ENCODE measurements at regions not wholly inside any gene's neighbourhood (a gene's known extent, or its start where the extent isn't known, plus 50 kb on each side); places are given as distances from the start of the nearest gene placed in this dataset.
"Not testable (repeated sequence)": the region's sequence is repeated elsewhere in the genome, so short reads cannot be mapped to it uniquely, and the experiment has no call there.

DNA sequence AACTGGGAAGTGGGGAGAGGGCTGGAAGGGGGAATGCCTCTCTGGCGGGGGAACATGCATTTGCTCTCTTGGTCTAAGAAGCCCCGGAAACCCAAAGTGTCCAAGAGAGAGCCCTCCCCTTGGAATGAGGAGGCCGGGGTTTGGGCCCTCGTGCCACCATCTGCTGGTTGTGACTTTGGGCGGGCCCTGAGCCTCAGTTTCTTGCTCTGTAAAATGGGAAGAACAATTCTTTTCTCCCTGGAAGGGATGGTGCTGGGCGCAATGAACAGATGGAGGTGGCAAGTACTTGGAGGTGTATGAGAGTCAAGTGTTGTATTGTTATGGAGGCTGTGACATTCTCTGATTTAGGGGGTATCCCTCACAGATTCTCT, 69.9 kb upstream of the TARDBP start:
- no peak for DNase-seq

DNA sequence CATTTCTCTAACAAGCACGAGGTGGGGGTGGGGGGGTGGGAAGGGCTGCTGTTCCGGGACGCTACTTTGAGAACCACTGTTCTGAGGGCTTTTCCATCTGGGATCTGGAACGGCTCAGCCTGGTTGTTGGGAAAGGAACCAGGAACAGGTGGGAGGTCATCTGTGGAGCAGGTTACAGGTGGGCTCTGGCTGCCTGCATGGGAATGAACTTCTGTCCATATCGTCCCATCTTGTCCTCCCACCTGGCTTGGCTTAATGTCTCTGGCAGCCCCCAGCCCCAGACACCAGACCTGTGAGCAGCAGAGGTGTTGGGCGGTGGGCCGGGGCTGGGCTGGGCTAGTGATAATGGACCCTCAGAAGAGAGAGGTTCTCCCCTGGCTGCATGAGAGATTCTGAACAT, 69.4 kb upstream of the TARDBP start:
- no peak for DNase-seq

DNA sequence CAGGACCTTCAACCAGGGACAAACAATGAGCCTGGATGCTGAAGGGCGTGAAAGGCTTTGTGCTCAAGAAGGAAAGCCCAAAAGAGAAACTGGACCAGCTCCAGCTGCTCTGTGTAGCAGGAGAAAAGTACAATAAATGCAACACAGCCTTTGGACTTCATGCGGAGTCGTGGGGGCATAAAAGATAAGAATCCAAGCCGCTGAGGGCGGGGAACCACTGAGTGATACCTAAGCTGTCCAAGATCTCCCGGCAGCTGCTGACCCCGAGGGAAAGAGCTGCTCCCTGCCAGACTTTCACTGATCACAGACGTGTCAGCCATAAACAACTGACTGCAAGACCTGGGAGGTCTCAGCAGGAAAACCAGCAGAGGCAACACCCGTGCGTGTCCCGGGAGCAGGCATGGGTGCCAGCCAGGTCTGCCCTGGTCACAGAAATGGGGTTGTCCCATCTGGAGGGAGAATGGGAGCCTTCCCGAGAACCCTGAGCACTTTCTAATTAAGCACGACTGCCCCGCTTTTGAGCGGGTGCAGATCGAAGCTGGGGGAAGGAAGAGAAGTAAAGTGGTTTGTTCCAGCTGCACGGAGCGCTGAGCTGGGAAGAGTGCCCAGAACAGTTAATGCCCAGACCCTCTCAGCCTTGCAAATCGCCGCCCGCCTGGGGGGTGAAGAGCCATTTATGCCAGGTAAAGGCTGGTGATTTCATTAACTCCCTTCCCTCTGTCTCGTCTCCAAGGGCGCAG, 68.3 kb upstream of the TARDBP start:
- DNase-seq: no peak

DNA sequence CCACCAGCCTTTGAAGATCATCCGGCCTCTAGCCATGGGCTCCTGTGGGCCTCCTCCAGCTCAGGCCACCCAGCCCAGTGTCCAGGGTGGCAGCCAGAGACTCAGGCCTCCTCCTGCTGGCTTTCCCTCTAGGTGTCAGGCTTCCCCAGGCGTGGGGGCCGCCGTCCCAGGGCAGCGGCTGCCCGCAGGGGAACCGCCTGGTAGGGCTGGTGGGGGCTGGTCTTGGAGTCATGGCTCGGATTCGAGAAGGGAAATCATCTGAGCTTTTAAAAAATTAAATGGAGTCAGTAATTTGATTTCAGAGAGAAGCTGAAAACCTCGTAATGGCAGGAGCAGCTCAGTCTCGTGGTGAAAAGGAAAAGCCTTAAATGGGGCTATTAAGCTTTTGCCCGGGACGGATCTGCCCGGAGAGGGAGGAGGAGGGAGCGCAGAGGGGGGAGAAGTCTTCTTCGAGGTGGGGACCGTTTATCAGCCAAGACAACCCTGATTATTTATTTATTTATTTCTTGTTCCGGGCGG, 66.4 kb upstream of the TARDBP start:
- DNase-seq: no peak

DNA sequence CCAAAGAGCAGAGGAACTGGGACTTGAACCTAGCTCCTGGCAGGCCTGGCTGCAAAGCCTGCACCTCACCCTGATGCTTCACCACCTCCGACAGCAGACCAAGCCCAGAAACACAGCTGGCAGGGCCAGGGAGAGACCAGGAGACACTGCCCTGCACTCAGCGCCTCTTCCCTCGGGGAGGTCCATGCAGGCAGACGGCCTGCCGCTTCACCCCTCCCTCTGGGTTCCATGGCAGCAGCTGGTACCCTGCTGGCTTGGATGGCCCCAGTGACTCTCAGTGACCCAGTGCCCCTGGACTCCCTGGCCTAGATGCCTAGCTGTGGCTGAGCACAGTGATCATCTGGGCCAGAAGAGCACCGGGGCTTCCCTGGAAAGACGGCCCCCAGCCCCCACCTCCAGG, 65.3 kb upstream of the TARDBP start:
- DNase-seq: no peak

DNA sequence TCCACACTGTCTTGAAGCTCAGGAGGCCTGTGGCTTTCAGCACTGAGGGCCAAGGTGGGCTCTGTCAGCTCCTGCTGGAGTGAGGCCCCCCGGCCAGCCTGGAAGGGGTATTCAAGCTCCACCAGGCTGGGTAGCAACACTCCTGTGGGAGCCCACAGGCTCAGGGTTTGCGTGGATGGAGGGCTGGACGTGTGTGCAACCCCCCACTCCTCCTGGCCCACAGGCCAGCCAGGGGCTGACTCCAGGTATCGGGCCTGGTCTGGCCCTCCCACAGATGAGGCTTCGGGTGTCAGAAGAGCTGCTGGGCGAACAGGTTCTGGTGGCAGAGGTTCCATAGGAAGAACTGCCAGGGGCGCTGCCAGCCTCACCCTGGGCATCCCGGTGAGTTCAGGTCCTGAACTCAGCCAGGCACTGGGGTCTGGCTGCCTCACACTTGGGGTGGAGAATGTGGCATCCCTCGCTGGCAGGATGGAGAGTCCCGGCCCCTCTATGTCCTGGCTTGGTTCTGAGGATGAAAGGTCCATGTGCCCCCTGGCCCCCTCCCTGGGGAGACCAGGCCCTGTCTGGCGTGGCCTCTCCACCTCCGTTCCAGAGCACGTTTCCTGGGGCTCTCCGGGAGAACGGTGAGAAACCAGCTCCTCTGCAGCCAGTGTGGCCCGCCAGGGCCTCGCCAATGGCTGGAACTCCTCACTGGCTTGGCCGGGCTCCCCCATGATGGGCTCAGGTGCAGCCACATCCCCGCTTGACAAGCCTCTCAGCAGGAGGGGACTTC, 64.6 kb upstream of the TARDBP start:
- no peak for DNase-seq

DNA sequence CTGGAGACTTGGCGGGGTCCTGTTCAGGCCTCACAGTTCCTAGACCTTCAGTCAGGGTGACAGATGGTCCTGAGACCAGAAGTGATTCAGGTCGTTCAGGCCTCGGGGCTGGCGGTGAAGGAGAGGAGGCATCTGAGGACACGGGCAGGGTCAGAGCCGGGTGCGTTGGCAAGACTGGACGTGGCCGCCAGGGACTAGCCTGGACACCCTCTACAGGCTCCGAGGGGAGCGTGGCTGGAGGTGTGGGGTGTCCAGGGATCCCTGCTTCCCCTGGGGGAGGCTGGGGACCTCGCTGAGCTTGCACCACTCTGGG, 64.0 kb upstream of the TARDBP start:
- DNase-seq: no peak

DNA sequence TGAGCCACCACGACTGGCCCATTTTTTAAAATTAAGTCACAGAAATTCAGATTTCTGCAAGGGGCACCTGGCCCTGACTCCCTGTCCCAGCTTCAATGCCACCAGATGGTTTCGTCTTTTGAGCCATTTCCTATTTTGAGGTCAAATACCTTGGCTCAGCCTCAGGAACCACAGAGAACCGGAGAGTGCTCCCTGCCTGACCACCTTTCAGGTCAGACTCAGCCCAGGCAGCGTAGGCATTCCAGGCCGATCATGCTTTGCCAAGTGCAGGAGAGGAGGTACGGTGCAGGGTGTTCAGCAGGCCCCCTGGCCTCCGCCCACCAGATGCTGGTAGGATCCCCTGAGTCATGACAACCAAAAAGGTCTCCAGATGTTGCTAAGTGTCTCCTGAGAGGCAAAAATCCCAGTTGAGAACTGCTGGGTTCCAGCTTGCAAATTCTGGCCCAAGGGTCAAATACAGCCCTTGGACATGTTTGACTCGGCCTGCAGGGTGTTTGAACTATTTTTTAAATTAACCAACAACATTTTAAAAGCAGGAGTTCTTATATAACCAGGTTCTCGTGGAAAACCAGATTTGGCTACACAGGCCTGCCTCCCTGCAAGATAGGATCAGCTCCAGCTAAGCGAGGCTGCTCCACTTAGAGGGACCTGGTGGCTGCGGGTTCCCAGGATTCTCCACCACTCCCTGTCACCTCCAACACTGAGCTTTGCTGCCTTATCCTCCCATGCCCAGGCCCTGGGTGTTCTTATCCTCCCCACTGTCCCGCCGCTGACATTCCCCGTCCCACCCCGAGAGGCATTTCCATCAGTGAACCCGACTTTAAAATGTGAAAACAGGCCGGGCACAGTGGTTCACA, 61.9 kb upstream of the TARDBP start:
- DNase-seq: no peak

DNA sequence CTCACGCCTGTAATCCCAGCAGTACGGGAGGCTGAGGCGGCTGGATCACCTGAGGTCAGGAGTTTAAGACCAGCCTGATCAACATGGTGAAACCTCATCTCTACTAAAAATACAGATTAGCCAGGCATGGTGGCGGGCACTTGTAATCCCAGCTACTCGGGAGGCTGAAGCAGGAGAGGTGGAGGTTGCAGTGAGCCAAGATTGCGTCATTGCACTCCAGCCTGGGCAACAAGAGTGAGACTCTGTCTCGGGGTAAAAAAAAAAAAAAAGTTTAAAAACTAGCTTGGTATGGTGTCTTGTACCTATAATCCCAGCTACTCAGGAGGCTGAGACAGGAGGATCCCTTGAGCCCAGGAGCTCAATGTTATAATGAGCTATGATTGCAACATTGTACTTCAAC, 61.2 kb upstream of the TARDBP start:
- DNase-seq: not testable (repeated sequence)

DNA sequence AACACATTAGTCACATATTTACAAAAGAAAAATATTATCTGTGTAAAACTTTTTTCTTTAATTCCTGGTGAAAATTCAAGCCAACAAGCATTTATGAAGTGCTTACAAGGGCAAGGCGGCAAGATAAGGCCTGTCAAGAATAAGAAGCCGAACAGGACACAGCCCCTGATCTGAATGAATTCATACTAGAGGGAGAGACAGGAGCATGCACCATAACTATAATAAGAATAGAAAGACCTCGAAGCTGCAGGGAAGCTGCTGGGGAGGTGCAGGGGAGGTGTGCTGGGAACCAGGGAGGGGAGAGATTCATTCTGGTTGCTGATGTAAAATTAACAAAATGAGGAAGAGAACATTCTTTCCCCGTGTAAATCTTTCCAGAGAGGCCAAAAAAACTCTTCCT, 60.5 kb upstream of the TARDBP start:
- DNase-seq: no peak

DNA sequence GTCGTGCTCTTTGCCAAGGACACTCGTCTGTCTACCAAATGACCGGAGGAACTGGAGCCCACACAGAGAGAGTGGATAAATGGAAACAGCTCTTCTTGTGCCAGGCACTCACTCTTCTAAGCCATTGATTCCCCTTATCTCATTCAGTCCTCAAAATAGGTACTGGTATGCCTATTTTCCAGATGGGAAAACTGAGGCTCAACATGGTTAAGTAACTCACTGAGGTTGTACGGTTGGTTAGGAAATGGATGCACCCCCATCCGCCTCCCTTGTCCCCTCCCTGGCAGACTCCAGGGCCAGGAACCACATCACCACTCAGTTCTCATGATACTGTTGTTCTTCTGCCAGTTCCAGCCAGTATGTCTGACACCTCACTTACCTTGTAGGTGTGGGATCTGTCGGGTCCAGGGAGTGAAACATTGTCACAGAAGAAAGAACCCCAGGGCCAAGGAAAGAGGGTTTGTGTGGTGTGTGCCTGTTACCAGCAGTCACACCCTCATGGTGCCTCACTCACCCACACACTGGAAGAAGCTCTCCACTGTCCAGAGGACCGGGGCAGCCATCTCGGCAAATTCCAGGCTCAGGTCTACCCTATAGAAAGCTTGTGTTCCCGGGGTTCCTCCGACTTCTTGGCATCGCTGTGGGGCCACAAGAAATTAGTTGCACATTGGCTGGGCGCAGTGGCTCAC, 58.8 kb upstream of the TARDBP start:
- no peak for DNase-seq

DNA sequence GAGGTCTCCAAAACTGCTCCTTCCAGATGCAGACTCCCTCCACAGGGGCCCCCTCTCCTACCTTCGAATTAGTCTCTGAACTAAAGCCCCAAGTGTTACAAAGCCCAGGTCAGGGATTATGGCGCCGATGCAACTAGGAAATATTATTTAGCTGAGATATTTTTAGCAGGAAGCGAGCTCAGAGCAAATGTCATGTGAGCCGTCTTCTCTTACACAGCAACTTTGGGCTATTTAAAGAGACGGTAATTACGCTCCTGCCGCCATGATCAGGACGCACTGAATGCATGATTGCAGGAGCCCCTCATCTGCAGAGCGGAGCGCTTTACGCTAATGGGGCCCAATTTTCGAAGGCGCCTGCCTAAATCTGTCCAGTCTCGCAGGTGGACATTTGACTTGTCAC, 55.3 kb upstream of the TARDBP start:
- no peak for DNase-seq

DNA sequence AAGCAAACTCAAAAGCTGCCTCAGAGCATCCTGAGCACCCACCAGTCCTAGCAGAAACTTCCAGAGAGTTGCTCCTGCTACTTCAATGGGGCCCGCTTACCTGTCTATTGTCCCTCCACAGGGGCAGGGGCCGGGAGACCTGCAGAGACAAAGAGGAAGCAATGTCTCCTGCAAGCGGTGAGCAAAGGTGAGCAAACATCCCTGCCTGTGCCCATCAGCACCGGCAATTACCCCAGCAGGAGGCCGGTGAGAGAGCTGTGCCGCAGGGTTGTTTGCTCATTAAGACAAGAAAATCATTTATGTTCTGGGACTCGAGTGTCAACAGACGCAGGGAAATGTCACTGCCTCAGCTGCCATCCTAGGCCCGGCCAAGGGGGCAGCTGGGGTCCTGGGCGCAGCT, 53.8 kb upstream of the TARDBP start:
- no peak for DNase-seq

DNA sequence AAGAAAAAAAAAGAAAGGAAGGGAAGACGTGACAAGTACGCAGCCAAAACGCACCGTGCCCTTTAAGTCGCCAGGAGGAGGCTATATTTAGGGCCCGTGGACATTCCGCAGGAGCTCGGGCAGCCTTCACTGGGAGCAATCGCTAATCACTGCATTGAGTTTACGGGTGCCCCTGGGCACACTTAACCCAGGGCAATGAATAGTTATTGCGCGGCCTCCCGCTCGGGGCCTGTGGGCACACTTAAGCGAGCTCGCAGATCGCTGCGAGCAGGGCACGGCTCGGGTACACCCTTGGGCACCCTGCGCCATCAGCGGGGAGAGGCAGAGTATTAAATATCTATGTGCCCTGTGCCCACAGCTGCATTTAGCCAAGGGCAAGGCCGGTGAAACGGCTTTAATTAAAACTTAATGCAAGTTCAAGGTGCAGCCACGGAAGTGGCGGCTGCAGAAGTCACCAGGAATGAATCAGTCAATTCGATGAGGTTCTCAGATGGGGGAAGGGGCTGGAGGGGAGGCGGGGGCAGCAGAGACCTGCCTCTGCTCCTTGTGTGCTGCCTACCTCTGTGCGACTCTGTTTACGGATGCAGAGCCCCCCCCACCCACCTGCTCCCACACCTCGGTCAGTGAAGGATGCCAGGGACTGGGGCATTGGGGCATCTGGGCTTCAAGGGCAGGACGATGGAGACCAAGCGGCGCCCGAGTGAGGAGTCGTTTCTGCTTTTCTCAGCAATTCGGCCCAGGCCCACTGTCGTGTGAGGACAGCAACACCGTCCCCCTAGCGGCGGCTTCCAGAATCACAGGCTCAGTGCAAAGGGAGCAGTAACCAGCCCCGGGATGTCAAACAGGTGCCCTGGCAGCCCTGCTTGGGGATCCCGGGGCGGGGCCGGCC, 51.8 kb upstream of the TARDBP start:
- DNase-seq: peak; percentile 75

DNA sequence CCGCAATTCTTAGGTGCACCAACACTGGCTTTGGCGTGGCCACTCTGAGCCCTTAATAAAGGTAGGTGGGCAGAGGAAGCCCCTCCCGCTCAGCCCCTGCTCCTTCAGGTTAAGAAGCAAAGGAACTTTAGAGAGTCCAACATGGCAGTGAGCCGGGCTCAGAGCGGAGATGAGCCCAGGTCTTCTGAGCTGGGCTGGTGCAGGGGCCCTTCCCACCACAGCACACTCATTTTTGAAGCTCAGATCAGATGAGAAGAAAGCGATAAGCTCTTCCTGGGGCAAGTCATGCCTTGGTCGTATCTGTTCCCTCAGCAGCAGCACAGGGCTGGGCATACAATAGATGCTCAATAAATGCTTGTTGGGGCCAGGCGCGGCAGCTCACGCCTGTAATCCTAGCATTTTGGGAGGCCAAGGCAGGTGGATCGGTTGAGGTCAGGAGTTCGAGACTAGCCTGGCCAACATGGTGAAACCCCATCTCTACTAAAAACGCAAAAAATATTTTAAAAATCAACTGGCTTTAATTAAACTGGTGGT, 51.1 kb upstream of the TARDBP start:
- DNase-seq: no peak

DNA sequence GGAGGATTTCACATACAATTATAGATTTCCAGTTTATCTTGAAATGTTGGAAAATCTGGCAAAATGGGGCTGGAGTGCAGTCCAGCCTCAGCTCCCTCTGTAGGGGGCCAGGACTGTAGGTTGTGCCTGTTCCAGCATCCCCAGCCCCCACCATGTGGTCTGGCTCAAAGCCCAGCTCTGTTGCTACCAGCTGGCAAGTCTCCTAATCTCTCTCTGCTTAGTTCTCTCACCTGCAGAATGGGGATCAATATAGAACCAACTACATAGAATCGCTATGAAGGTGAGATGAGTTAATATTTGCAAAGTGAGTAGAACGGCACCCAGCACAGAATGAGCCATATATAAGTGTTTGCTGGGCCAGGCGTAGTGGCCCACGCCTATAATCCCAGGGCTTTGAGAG, 50.0 kb upstream of the TARDBP start:
- DNase-seq: no peak
